HTR-8/SVneo (cell line): ENCODE measurements at regions not wholly inside any gene's neighbourhood (a gene's known extent, or its start where the extent isn't known, plus 50 kb on each side); places are given as distances from the start of the nearest gene placed in this dataset.

ENCODE experiments used
- DNase-seq: peaks from one replicate; pipeline ENCODE4 v3.0.0; 2011; ENCODE audit warnings: low spot score, mixed read lengths; ENCODE audit not compliant: insufficient read length
- FAIRE-seq: peaks from 2 replicates; lab custom pipeline; 2011; peaks lifted over from hg19 to GRCh38; lab: Jason Lieb, UNC

DNA sequence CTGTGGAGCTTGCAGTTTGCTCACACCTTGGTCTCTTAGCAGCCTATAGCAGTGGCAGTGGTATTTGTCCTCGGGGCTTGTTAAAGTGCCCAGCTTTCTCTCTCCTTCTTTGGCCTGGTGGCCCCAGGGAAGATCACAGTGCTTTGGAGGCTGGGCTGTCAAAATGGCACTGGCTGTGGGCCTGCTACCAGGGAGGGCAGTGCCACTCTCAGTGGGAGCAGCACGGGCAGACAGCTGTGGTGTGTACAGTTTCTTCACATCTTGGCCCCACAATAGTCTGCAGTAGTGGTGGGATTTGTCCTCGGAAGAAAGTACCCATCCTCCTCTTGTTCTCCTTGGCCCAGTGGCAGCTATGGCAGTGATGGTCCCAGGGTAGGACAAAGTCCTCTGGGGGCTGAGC lies 164.4 kb upstream of the GORAB start:
- DNase-seq (no peak), FAIRE-seq (no peak)

DNA sequence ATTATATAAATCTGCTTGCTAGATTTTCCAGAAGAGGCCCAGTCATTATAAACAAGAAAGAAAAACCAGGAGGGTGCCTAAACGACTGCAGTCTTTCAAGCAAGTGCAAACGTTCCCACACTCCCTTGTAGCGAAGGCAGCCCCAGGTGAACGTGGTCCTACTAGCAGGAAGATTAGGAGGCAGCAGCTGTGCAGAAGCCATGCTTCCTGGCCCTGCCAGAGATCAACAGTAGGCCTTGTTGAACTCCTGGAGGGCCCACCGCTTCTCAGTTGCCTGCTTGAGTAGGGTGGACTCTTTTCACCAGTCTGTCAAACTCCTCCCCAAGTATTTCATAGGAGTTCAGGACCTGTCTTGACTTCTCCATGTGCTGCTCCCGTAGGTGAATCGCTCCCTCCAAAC lies 163.0 kb upstream of the GORAB start:
- DNase-seq (no peak), FAIRE-seq (no peak)

DNA sequence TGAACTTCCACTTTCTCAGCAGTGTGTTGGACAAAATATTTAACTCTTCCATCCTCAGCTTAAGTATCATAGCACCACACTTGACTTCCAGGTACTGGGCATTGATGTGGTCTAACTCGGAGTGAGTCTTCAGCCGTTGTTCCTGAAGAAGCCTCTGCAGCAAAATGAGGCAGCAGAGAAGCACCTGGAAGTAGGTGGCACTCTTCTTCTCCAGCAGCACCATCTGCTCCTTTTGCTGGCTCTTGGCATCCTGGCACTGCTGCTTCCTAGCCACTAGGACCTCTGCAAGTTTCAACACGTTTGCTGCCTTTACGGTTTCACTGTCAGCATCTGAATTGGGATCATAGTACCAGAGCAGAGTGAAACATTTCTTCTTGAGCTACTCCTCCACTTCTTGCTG lies 162.5 kb upstream of the GORAB start:
- FAIRE-seq (no peak), DNase-seq (no peak)

DNA sequence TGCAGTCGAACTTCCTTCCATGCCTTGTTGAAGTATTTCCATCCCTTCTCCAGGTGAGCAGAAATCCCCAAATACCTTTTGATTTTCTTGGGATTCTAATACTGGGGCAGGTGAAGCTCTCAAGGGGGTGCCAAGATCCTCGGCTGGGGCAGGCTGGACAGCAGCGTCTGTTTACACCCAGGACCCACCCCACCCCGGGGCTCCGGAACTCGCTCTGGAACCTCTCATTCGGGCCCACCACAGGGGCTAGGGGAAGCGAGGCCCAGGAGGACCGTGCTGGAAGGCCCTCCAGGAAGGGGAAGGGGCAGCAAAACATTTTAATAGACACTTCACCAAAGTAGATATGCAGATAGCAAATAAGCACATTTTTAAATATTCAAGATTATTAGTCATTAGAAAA lies 161.9 kb upstream of the GORAB start:
- FAIRE-seq: no peak

DNA sequence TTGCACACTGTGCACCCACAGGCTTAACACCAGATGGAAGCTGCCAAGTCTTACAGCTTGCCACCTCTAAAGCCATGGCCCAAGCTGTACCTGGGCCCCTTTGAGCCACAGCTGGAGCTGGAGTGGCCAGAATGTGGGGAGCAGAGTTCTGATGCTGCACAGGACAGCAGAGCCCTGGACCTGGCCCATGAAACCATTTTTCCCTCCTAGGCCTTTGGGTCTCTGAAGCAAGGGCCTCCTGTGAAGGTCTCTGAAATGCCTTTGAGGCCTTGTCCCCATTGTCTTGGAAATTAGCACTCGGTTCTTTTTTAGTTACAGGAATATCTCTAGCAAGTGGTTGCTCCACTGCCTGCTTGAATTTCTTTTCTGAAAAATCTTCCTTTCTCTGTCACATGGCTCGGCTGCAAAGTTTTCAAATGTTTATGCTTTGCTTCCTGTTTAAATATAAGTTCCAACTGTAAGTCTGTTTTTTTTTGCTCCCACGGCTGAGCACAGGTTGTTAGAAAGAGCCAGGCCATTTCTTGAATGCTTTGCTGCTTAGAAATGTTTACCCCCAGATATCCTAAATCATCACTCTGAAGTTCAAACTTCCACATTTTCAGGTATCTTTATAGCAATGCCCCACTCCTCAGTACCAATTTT lies 156.8 kb upstream of the GORAB start:
- no peak for FAIRE-seq
- DNase-seq: no peak

More for the DNA sequence above, 161.9 kb upstream of the GORAB start:
- no peak for DNase-seq

DNA sequence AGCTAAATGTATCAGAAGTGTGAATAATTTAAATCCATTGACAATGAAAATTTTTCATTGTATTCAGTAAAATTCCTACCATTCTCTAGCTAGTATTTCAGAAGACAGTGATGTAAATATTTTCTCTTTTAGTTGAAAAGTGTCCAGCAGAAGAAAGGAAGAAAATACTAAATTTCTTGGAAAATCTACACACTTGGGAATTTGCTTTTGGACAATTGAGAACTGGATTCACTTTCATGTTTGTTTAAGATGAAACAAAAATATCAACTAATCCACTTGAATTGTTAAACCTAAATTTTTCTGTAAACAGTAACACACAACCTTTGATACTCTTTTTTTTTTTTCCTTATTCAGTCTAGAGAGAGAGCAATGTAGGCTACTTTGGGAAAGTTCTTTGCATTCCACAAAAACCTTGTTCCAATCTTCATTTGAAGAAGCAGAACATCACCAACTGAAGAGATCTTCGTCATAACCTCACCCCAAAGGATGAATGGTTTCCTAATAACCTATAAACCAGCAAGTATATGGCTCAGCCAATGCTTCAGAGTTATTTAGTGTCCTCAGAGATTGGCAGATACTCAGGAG lies 155.1 kb upstream of the GORAB start:
- FAIRE-seq (no peak), DNase-seq (no peak)

DNA sequence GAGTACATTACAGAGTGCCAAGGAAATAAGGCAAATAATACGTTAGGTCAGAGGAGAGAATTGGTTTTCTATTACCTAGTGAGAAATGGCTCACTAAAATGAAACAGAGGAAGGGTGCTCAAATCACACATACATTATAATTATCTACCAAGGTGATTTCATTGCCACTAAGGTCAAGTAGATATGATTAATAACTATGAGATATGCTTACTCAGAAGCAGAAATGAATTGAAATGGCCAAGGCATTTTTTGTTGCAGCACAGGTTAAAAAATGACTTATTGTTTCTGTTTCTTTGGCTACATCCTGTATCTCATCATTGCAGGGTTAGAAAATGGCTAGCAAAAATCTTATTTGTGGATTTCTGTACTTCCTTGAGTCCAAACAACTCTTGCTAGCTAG lies 154.5 kb upstream of the GORAB start:
- no peak for FAIRE-seq

DNA sequence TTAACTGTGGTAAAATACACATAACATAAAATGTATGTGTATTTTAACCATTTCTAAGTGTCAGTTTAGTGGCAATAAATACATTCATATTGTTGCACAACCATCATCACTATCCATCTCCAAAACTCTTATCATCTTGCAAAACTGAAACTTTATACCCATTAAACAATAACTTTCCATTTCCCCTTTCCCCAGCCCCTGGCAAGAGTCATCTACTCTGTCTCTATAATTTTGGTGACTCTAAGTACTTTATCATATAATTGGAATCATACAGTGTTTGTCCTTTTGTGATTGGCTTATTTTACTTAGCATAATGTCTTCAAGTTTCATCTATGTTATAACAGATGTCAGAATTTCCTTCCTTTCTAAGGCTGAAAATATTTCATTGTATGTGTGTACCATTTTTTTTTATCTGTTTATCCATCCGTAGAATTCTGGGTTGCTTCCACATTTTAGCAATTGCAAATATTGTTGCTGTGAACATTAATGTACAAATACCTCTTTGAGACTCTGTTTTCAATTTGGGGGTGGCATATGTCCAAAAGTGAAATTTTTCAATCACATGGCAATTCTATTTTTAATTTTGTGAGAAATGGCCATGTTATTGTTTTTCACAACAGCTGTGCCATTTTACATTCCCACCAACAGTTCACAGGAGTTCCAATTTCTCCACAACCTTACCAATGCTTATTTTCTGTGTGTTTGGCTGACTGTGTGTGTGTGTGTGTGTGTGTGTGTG lies 153.9 kb upstream of the GORAB start:
- FAIRE-seq: no peak

More for the DNA sequence above, 154.5 kb upstream of the GORAB start:
- no peak for DNase-seq

DNA sequence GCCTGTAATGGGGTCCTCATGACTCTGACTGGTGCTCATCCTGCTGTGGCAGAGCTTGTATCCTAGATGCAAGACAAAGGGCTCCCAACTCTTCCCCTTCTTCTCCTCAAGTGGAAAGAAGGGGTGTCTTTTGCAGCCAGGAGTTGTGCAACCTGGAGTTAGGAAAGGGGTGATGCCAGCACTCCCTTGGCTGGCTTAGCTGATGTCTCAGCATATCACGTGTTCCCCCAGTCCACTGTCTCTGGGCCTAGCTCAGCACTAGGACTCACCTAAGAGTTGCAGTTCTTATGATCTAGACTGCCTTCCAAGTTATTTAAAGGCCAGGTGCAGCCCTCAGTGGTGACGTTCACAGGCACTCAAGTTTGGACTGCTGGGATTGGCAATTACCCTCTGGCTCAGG lies 146.2 kb upstream of the GORAB start:
- FAIRE-seq (no peak), DNase-seq (no peak)

More for the DNA sequence above, 153.9 kb upstream of the GORAB start:
- no peak for DNase-seq

DNA sequence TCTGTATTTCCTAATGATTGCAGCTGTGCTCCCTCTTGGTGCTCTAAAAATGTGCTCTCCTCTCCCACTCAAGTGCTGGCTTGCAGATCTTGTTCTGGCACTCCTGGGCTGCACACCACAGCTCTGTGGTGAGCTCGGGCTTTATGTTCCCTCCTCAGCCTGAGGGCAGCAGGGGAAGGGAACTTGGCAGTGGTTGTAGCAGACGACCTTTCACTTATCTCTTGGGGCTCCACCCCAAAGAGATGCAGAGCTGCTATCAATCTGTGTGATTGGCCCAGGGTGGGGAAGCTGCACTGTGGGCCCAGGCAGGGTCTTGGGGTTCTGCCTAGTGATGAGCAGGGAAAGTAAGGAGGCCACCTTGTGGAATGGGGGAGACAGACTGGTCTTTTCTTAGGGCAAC lies 143.5 kb upstream of the GORAB start:
- FAIRE-seq: no peak

DNA sequence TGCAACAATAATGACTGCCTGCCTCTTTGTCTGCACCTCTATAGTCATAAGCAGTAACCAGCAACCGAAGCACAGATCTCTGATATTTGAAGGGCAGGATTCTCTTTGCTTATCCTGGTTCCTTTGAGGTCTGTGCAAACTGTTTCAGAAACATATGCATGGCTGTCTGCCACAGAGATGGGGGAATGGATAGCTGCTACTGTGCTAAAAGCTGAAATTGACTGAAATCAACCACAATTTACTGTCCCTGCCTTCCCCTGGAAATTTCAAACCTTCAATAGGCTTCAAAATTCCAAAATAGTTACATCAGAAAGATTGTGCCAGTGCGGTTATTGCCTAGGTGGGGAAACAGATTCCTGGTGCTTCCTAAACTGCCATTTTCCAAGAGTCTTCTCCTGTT lies 136.8 kb upstream of the GORAB start:
- no peak for FAIRE-seq
- DNase-seq: no peak

More for the DNA sequence above, 143.5 kb upstream of the GORAB start:
- DNase-seq: no peak

DNA sequence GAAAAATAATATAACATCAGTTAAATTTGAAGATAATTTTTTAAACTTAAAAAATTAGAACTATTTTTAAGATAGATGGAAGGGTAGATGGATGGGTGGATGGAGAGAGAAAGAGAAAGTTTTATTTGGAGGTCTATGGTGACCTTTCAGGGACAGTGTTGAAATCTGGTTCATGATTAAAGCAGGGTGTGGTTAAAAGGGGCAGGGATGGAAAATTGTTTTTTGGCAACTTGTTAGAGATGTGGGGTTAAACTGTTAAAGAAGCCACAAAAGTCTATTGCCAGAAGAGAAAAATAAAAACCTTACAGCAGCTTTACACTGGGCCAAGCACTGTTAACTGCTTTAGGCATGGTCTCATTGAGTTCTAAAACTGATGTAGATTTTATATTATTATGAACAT lies 134.9 kb upstream of the GORAB start:
- FAIRE-seq (no peak), DNase-seq (no peak)

DNA sequence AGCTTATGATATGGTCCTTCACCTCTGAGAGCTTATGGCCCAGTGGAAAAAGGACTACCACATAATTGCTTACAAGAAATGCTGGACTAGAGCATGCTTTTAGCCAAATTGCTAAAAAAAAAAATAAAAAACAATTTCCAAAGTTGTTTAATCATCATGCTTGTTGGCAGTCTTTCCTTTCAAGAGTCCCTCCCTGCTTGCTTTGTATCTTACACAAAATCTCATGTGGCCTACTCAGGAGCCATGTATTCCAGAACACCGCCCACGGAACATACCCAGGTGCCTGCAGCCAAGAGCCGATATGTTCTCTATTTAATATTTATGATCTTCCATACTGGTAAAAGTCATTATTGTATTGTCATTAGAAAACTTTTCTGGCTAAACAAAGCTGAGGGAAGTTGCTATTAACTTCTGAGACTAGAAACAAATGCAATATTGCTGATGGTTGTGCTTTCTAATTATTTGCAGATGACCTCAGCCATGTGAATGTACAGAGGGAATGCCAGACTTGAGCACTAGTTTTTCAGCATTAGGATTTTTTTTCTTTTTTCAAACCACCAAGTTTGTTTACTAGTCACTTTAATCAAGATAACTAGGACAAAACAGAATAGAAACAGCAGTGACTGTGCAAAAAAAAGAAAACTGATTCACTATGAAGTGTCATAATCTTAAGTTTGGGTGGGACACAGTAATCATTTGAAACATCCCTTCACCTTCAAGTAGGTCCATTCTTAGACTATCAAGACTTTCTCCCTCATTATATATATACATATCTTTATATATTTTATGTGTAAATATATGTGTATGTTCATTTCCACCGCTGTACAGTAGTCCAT lies 129.3 kb upstream of the GORAB start:
- DNase-seq (no peak), FAIRE-seq (no peak)

DNA sequence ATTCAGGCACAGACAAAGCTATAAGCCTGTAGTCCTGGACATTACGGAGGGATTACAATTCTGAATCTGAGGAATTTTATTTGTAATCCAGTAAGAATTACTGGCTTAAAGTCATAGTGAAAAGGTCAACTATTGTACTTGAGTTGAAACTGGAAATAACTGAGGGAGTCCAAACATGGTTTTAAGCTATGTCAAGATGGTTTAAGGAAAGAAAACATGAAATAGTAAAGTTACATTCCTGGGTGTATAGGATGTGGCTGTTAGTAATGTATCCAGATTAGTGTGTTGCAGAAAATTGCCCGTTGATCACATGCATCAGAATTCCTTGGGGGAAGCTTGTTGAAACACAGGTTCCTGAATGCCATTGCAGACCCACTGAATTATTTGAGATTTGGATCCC lies 124.8 kb upstream of the GORAB start:
- no peak for FAIRE-seq
- no peak for DNase-seq

DNA sequence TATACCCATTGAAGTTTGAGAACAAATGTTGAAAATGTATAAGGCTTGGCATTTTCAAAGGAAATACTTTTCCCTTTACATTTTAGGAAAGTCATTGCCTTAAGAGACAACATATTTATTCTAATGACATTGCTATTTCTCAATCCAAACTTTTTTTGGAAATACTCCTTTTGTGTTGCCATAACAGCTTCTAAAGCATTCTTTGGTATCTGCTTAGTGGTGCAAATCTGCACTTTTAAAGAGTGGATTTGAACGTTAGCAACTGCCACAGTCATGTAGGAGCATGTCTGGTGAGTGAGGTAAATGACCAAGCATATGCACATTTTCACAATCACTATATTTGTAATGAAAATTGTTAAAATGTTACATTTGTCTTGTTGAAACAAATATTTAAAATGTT lies 124.4 kb upstream of the GORAB start:
- no peak for FAIRE-seq
- no peak for DNase-seq

DNA sequence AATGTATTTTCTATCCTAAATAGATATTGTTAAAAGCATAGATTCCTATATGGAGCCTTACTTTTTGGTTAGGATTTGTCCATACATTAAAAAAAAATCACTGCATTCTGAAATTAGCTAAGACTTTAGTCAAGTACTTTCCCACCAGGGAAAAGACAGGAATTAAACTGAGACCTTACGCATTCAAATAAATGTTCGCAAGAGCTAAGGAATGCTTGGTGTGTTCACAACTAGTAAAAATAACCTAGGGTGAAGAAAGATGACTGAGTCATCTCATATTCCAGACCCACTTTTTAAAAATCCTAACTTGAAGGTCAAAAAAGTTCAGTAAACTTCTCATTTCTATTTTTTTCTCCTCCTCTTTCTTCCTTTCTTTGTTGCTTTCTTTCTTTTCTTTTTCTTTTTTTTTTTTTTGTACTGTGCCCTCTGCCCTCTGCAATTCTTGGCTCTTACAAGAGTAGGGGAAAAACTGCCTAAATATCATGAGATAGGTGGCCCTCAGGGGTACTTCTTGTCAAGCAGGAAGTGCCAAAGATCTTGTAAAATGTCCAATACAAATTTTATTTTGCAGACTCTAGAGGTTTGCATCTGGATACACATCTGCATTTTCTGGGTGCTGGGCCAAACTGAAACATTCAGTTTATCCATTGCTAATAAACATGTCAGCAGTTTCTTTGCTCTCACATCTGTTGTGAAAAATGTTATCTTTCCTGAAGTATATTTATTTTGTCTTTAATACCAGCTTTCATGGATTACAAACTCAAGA lies 121.4 kb upstream of the GORAB start:
- no peak for FAIRE-seq

DNA sequence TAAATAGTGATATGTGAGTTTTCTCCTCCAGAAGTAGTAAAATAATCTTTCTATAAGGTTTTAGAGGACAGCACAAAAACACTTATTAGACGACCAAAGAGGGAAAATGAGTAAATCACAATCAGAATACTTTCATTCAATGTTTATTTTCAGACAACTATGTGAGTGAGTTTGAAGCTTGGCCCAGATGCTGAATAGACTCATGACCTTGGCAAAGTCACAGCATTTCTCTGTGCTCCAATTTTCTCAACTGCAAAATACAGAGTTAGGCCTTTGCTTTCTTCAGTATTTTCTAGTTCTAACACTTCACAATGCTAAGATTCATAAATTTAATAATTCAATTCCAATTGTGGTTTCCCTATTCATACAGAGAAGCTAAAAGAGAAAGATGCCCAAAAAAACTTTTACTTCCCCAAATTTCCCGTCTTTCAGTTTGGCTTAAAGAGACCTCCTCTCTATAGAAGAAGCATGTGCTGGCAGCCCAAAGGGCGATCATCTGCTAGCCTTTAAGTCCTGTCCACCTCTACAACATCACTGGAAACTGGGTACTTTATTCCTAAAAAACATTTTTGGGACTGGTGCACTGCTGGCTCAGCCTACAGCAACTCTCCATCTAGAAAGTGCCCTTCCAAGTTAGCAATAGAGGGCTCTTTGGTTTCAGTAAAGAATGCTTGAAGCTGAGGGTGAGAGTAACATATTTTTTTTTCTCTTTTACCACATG lies 116.8 kb upstream of the GORAB start:
- FAIRE-seq: no peak
- DNase-seq: no peak

More for the DNA sequence above, 121.4 kb upstream of the GORAB start:
- DNase-seq: peak; percentile 13

DNA sequence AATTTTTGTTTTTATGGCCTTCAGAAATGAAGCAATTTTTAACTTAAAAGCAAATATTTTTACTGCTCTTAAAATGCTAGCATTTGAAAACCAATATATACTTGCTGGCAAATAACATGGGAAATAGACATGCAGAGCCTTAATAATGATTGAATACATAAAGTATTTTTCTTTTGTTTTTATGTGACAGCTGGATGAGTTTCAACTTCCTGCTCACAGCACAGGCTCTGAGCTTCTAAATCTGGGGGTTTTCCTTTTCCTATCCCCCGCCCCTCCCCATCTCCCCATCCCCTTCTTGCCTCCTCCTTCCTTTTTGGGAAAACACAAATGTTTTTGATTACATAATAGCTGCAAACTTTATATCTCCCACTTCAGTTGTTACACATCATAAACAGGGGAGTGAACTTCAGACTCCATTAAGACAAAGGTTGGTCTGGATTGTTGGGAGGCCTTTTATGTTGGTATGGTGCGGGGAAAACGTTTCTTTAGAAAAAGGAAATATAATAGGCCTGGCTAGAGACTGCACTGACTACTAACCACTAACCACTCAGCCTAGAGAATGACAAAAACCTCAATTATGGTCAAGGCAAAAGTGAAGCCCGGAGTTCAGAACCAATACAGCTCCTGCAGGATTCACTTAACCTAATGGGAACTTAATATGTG lies 116.1 kb upstream of the GORAB start:
- DNase-seq (no peak), FAIRE-seq (no peak)

DNA sequence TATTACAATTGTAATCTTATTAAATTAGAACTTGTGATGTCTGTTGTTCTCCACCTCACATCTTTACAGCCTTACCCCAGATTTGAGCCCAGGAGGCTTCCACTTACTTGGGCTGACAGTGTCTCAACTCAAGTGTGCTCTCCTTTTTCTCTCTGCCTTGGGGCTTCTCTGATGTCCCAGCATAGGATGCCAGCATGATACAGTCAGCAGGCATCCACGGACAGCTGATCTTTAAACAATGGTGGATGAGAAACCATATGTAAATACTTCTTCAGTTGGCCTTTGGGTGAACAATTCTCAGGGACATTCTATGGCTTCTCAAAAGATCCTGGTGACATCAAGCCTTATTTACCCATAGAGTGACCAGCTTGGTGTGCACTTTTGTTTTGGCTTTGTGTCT lies 107.6 kb upstream of the GORAB start:
- FAIRE-seq: no peak
- DNase-seq: no peak
